DLD1 (cell line): ENCODE measurements at regions not wholly inside any gene's neighbourhood (a gene's known extent, or its start where the extent isn't known, plus 50 kb on each side); places are given as distances from the start of the nearest gene placed in this dataset.

Experiments
- in situ Hi-C: cut with HindIII; loops from 2 replicates; pipeline ENCODE4 v1.10.0; 2017; ENCODE audit warnings: low sequenced_read_pairs

GRCh38 chr14:53529519-53529918 lies 376.4 kb upstream of the DDHD1 start:
- in situ Hi-C loops = loop anchor here (25.0 kb wide), 1 partner anchor 433 kb away; the partner anchor contains the start of gene BMP4

GRCh38 chr14:53528185-53528671 lies 375.1 kb upstream of the DDHD1 start:
- in situ Hi-C loops = loop anchor here (25.0 kb wide), 1 partner anchor 434 kb away; the partner anchor contains the start of gene BMP4

GRCh38 chr14:53526200-53526599 lies 373.1 kb upstream of the DDHD1 start:
- in situ Hi-C loops = loop anchor here (25.0 kb wide), 1 partner anchor 436 kb away; the partner anchor contains the start of gene BMP4

GRCh38 chr14:53525608-53526007 lies 372.5 kb upstream of the DDHD1 start:
- in situ Hi-C loops = loop anchor here (25.0 kb wide), 1 partner anchor 437 kb away; the partner anchor contains the start of gene BMP4

- in situ Hi-C loops = no loop called here
These were observed 371.3 kb upstream of the DDHD1 start for GRCh38 chr14:53524391-53524790.

GRCh38 chr14:53523226-53523625 lies 370.1 kb upstream of the DDHD1 start:
- in situ Hi-C loops = no loop called here

GRCh38 chr14:53520078-53520928 lies 367.2 kb upstream of the DDHD1 start:
- in situ Hi-C loops = no loop called here

- in situ Hi-C loops = no loop called here
These were observed 366.0 kb upstream of the DDHD1 start for GRCh38 chr14:53519137-53519536.

GRCh38 chr14:53517270-53517960 lies 364.3 kb upstream of the DDHD1 start:
- in situ Hi-C loops = no loop called here

- in situ Hi-C loops = no loop called here
These were observed 363.2 kb upstream of the DDHD1 start for GRCh38 chr14:53516261-53516774.

GRCh38 chr14:53515276-53515675 lies 362.2 kb upstream of the DDHD1 start:
- in situ Hi-C loops = no loop called here

GRCh38 chr14:53514197-53514596 lies 361.1 kb upstream of the DDHD1 start:
- in situ Hi-C loops = no loop called here

- in situ Hi-C loops = no loop called here
These were observed 357.3 kb upstream of the DDHD1 start for GRCh38 chr14:53510281-53510912.

- in situ Hi-C loops = no loop called here
These were observed 356.4 kb upstream of the DDHD1 start for GRCh38 chr14:53509276-53510244.

- in situ Hi-C loops = no loop called here
These were observed 348.5 kb upstream of the DDHD1 start for GRCh38 chr14:53501361-53502211.

- in situ Hi-C loops = no loop called here
These were observed 347.1 kb upstream of the DDHD1 start for GRCh38 chr14:53500191-53500590.

- in situ Hi-C loops = no loop called here
These were observed 343.5 kb upstream of the DDHD1 start for GRCh38 chr14:53496668-53497067.

- in situ Hi-C loops = no loop called here
These were observed 342.8 kb upstream of the DDHD1 start for GRCh38 chr14:53495846-53496343.

GRCh38 chr14:53494587-53494986 lies 341.5 kb upstream of the DDHD1 start:
- in situ Hi-C loops = no loop called here
